ENCODE measurements at regions not wholly inside any gene's neighbourhood (a gene's known extent, or its start where the extent isn't known, plus 50 kb on each side); places are given as distances from the start of the nearest gene placed in this dataset.
"Not testable (repeated sequence)": the region's sequence is repeated elsewhere in the genome, so short reads cannot be mapped to it uniquely, and the experiment has no call there.

- Histone ChIP-seq H3K9me3 (ENCODE audit: control insufficient read depth, low read length) (no peaks in the 10 kb centered on the region), H3K27ac (ENCODE audit: insufficient read depth, low read length, poor library complexity, severe bottlenecking) (no peak overlapping the region), H3K4me1 (ENCODE audit: control insufficient read depth, insufficient read depth, low read length, poor library complexity, severe bottlenecking) (no peaks in the 10 kb centered on the region), H3K27me3 (replicated peaks; ENCODE audit: control insufficient read depth, insufficient read depth, low read length, poor library complexity, severe bottlenecking) (no peaks in the 10 kb centered on the region), H3K36me3 (ENCODE audit: control insufficient read depth, insufficient read depth, low read length) (no peaks in the 10 kb centered on the region), H3K4me3 (ENCODE audit: insufficient read depth, low read depth, low read length, poor library complexity, severe bottlenecking) (no peak overlapping the region)
- DNase-seq, result no peak
Observed at GRCh38 chr6:56796196-56796532, 153.5 kb upstream of the DST start.

GRCh38 chr6:56795466-56796195, 152.9 kb upstream of the DST start:
- no peaks in the 10 kb centered on the region for H3K4me1 ChIP-seq (ENCODE audit: control insufficient read depth, insufficient read depth, low read length, poor library complexity, severe bottlenecking)
- H3K9me3 ChIP-seq (ENCODE audit: control insufficient read depth, low read length), result no peaks in the 10 kb centered on the region
- no peak for DNase-seq
- no peaks in the 10 kb centered on the region for H3K27me3 ChIP-seq (replicated peaks; ENCODE audit: control insufficient read depth, insufficient read depth, low read length, poor library complexity, severe bottlenecking)
- H3K36me3 ChIP-seq (ENCODE audit: control insufficient read depth, insufficient read depth, low read length), result no peaks in the 10 kb centered on the region
- H3K27ac ChIP-seq (ENCODE audit: insufficient read depth, low read length, poor library complexity, severe bottlenecking), result no peak overlapping the region
- H3K4me3 ChIP-seq (ENCODE audit: insufficient read depth, low read depth, low read length, poor library complexity, severe bottlenecking), result no peak overlapping the region

- Histone ChIP-seq H3K27me3 (replicated peaks; ENCODE audit: control insufficient read depth, insufficient read depth, low read length, poor library complexity, severe bottlenecking) (peaks cover 2% of the 10 kb centered on the region), H3K36me3 (ENCODE audit: control insufficient read depth, insufficient read depth, low read length) (no peaks in the 10 kb centered on the region), H3K9me3 (ENCODE audit: control insufficient read depth, low read length) (no peaks in the 10 kb centered on the region), H3K4me1 (ENCODE audit: control insufficient read depth, insufficient read depth, low read length, poor library complexity, severe bottlenecking) (no peaks in the 10 kb centered on the region), H3K4me3 (ENCODE audit: insufficient read depth, low read depth, low read length, poor library complexity, severe bottlenecking) (no peak overlapping the region), H3K27ac (ENCODE audit: insufficient read depth, low read length, poor library complexity, severe bottlenecking) (no peak overlapping the region)
- DNase-seq, result no peak
Observed at GRCh38 chr6:56794421-56794820, 151.7 kb upstream of the DST start.

- no peaks in the 10 kb centered on the region for H3K9me3 ChIP-seq (ENCODE audit: control insufficient read depth, low read length)
- no peak for DNase-seq
- H3K27me3 ChIP-seq (replicated peaks; ENCODE audit: control insufficient read depth, insufficient read depth, low read length, poor library complexity, severe bottlenecking), result peaks cover 3% of the 10 kb centered on the region
- no peak overlapping the region for H3K27ac ChIP-seq (ENCODE audit: insufficient read depth, low read length, poor library complexity, severe bottlenecking)
- no peak overlapping the region for H3K4me3 ChIP-seq (ENCODE audit: insufficient read depth, low read depth, low read length, poor library complexity, severe bottlenecking)
- H3K36me3 ChIP-seq (ENCODE audit: control insufficient read depth, insufficient read depth, low read length), result no peaks in the 10 kb centered on the region
- H3K4me1 ChIP-seq (ENCODE audit: control insufficient read depth, insufficient read depth, low read length, poor library complexity, severe bottlenecking), result no peaks in the 10 kb centered on the region
Observed at GRCh38 chr6:56793938-56794337, 151.2 kb upstream of the DST start.

- no peak overlapping the region for H3K27ac ChIP-seq (ENCODE audit: insufficient read depth, low read length, poor library complexity, severe bottlenecking)
- H3K9me3 ChIP-seq (ENCODE audit: control insufficient read depth, low read length), result no peaks in the 10 kb centered on the region
- no peak for DNase-seq
- H3K36me3 ChIP-seq (ENCODE audit: control insufficient read depth, insufficient read depth, low read length), result no peaks in the 10 kb centered on the region
- H3K4me3 ChIP-seq (ENCODE audit: insufficient read depth, low read depth, low read length, poor library complexity, severe bottlenecking), result no peak overlapping the region
- H3K4me1 ChIP-seq (ENCODE audit: control insufficient read depth, insufficient read depth, low read length, poor library complexity, severe bottlenecking), result no peaks in the 10 kb centered on the region
- peaks cover 3% of the 10 kb centered on the region for H3K27me3 ChIP-seq (replicated peaks; ENCODE audit: control insufficient read depth, insufficient read depth, low read length, poor library complexity, severe bottlenecking)
Observed at GRCh38 chr6:56790414-56790813, 147.7 kb upstream of the DST start.

GRCh38 chr6:56789879-56790278, 147.2 kb upstream of the DST start:
- H3K27ac ChIP-seq (ENCODE audit: insufficient read depth, low read length, poor library complexity, severe bottlenecking), result no peak overlapping the region
- H3K4me1 ChIP-seq (ENCODE audit: control insufficient read depth, insufficient read depth, low read length, poor library complexity, severe bottlenecking), result no peaks in the 10 kb centered on the region
- no peaks in the 10 kb centered on the region for H3K9me3 ChIP-seq (ENCODE audit: control insufficient read depth, low read length)
- H3K27me3 ChIP-seq (replicated peaks; ENCODE audit: control insufficient read depth, insufficient read depth, low read length, poor library complexity, severe bottlenecking), result peaks cover 3% of the 10 kb centered on the region
- H3K4me3 ChIP-seq (ENCODE audit: insufficient read depth, low read depth, low read length, poor library complexity, severe bottlenecking), result no peak overlapping the region
- no peak for DNase-seq
- H3K36me3 ChIP-seq (ENCODE audit: control insufficient read depth, insufficient read depth, low read length), result no peaks in the 10 kb centered on the region

- Histone ChIP-seq H3K27ac (ENCODE audit: insufficient read depth, low read length, poor library complexity, severe bottlenecking) (no peak overlapping the region), H3K9me3 (ENCODE audit: control insufficient read depth, low read length) (no peaks in the 10 kb centered on the region), H3K36me3 (ENCODE audit: control insufficient read depth, insufficient read depth, low read length) (no peaks in the 10 kb centered on the region), H3K4me1 (ENCODE audit: control insufficient read depth, insufficient read depth, low read length, poor library complexity, severe bottlenecking) (no peaks in the 10 kb centered on the region), H3K27me3 (replicated peaks; ENCODE audit: control insufficient read depth, insufficient read depth, low read length, poor library complexity, severe bottlenecking) (peaks cover 3% of the 10 kb centered on the region), H3K4me3 (ENCODE audit: insufficient read depth, low read depth, low read length, poor library complexity, severe bottlenecking) (no peak overlapping the region)
- no peak for DNase-seq
Observed at GRCh38 chr6:56789342-56789741, 146.7 kb upstream of the DST start.

GRCh38 chr6:56787209-56787608, 144.5 kb upstream of the DST start:
- H3K27ac ChIP-seq (ENCODE audit: insufficient read depth, low read length, poor library complexity, severe bottlenecking), result no peak overlapping the region
- H3K36me3 ChIP-seq (ENCODE audit: control insufficient read depth, insufficient read depth, low read length), result no peaks in the 10 kb centered on the region
- no peaks in the 10 kb centered on the region for H3K4me1 ChIP-seq (ENCODE audit: control insufficient read depth, insufficient read depth, low read length, poor library complexity, severe bottlenecking)
- H3K9me3 ChIP-seq (ENCODE audit: control insufficient read depth, low read length), result no peaks in the 10 kb centered on the region
- peaks cover 3% of the 10 kb centered on the region for H3K27me3 ChIP-seq (replicated peaks; ENCODE audit: control insufficient read depth, insufficient read depth, low read length, poor library complexity, severe bottlenecking)
- H3K4me3 ChIP-seq (ENCODE audit: insufficient read depth, low read depth, low read length, poor library complexity, severe bottlenecking), result no peak overlapping the region
- DNase-seq, result no peak

- H3K27ac ChIP-seq (ENCODE audit: insufficient read depth, low read length, poor library complexity, severe bottlenecking), result no peak overlapping the region
- no peak for DNase-seq
- H3K4me3 ChIP-seq (ENCODE audit: insufficient read depth, low read depth, low read length, poor library complexity, severe bottlenecking), result no peak overlapping the region
- no peaks in the 10 kb centered on the region for H3K9me3 ChIP-seq (ENCODE audit: control insufficient read depth, low read length)
- no peaks in the 10 kb centered on the region for H3K36me3 ChIP-seq (ENCODE audit: control insufficient read depth, insufficient read depth, low read length)
- no peaks in the 10 kb centered on the region for H3K4me1 ChIP-seq (ENCODE audit: control insufficient read depth, insufficient read depth, low read length, poor library complexity, severe bottlenecking)
- H3K27me3 ChIP-seq (replicated peaks; ENCODE audit: control insufficient read depth, insufficient read depth, low read length, poor library complexity, severe bottlenecking), result peaks cover 3% of the 10 kb centered on the region
Observed at GRCh38 chr6:56786256-56786655, 143.6 kb upstream of the DST start.

- H3K27me3 ChIP-seq (replicated peaks; ENCODE audit: control insufficient read depth, insufficient read depth, low read length, poor library complexity, severe bottlenecking); H3K9me3 ChIP-seq (ENCODE audit: control insufficient read depth, low read length); H3K4me1 ChIP-seq (ENCODE audit: control insufficient read depth, insufficient read depth, low read length, poor library complexity, severe bottlenecking); H3K36me3 ChIP-seq (ENCODE audit: control insufficient read depth, insufficient read depth, low read length); DNase-seq; H3K27ac ChIP-seq (ENCODE audit: insufficient read depth, low read length, poor library complexity, severe bottlenecking); H3K4me3 ChIP-seq (ENCODE audit: insufficient read depth, low read depth, low read length, poor library complexity, severe bottlenecking): not testable (repeated sequence)
Observed at GRCh38 chr6:56785536-56785935, 142.8 kb upstream of the DST start.

Measured in effector memory CD4-positive, alpha-beta T cell (primary cell).